Astrocyte (in vitro differentiated cells and primary cell): ENCODE measurements at regions not wholly inside any gene's neighbourhood (a gene's known extent, or its start where the extent isn't known, plus 50 kb on each side); places are given as distances from the start of the nearest gene placed in this dataset.

Experiments
- CTCF ChIP-seq: IDR thresholded peaks from 2 replicates; pipeline ENCODE4 v1.5.1; 2011; ENCODE audit warnings: low read depth, mild to moderate bottlenecking, inconsistent platforms, low read length, moderate library complexity; ENCODE audit not compliant: insufficient read depth
- EZH2 ChIP-seq: IDR thresholded peaks from 2 replicates; pipeline ENCODE4 v1.6.1; 2012; ENCODE audit warnings: mild to moderate bottlenecking, low read length, inconsistent platforms; ENCODE audit not compliant: insufficient read depth

- TF ChIP-seq CTCF (no peak), EZH2 (no peak)
Measured at GRCh38 chr4:16988814-16989213, 90.4 kb upstream of the LDB2 start.
